ENCODE measurements at regions not wholly inside any gene's neighbourhood (a gene's known extent, or its start where the extent isn't known, plus 50 kb on each side); places are given as distances from the start of the nearest gene placed in this dataset.

GRCh38 chr13:31914843-31915242 lies 116.7 kb upstream of the FRY start:
- no peak overlapping the region for H3K27ac ChIP-seq (ENCODE audit: extremely low read depth, low read depth, low read length)
- H3K4me3 ChIP-seq (ENCODE audit: low read depth, low read length), result no peak overlapping the region
- ChIA-PET CTCF (interaction anchor here (0.6 kb wide), 1 partner anchor 975 kb away, joined by 4 read pairs; no protein-coding TSS in a partner anchor), POLR2A (no interaction called here)
- H3K9me3 ChIP-seq (ENCODE audit: control insufficient read depth, insufficient read depth, low read depth, low read length), result no peaks in the 10 kb centered on the region
- no peaks in the 10 kb centered on the region for H3K36me3 ChIP-seq (ENCODE audit: control insufficient read depth in 2 of 2, insufficient read depth in 1 of 2, low read length in 2 of 2)
- H3K4me1 ChIP-seq (ENCODE audit: control insufficient read depth, insufficient read depth, low read length), result no peaks in the 10 kb centered on the region
- no peak for TF ChIP-seq ZNF639 (tag by site-specific recombination; IDR thresholded peaks at IDR 0.05)
- peak; percentile 84 for TF ChIP-seq EGR2 (tag by site-specific recombination; IDR thresholded peaks at IDR 0.05; ENCODE audit: low read depth)
- TF ChIP-seq ZNF449 (tag by site-specific recombination; IDR thresholded peaks at IDR 0.05), result no peak
- no peak for TF ChIP-seq PRDM6 (tag by site-specific recombination; IDR thresholded peaks at IDR 0.05)
- peak; percentile 29; the same call in 1 of the 2 replicates for TF ChIP-seq ZFHX2 (tag by site-specific recombination; conservative IDR thresholded peaks at IDR 0.05)
- no peak for TF ChIP-seq ZNF18 (tag by site-specific recombination; IDR thresholded peaks at IDR 0.05)
- TF ChIP-seq ZNF501 (tag by site-specific recombination; IDR thresholded peaks at IDR 0.05), result no peak
- TF ChIP-seq ZNF626 (tag by site-specific recombination; IDR thresholded peaks at IDR 0.05), result no peak
- TF ChIP-seq MEIS1 (CRISPR knock-in tag; IDR thresholded peaks at IDR 0.05; ENCODE audit: borderline replicate concordance), result no peak
- TF ChIP-seq IKZF3 (tag by site-specific recombination; IDR thresholded peaks at IDR 0.05), result no peak

- Histone ChIP-seq H3K9me3 (ENCODE audit: control insufficient read depth, insufficient read depth, low read depth, low read length) (no peaks in the 10 kb centered on the region), H3K4me3 (ENCODE audit: low read depth, low read length) (no peak overlapping the region), H3K27ac (ENCODE audit: extremely low read depth, low read depth, low read length) (no peak overlapping the region), H3K36me3 (ENCODE audit: control insufficient read depth in 2 of 2, insufficient read depth in 1 of 2, low read length in 2 of 2) (no peaks in the 10 kb centered on the region), H3K4me1 (ENCODE audit: control insufficient read depth, insufficient read depth, low read length) (0 out of 2 replicates have a peak, but pooled peaks cover 2% of the 10 kb centered on the region)
- ChIA-PET POLR2A (no interaction called here), CTCF (interaction anchor here (0.5 to 2.0 kb wide), 4 partner anchors 9 to 163 kb away, joined by 3 to 15 read pairs (median 4); no protein-coding TSS in a partner anchor)
- TF ChIP-seq ZNF341 (tag by site-specific recombination; IDR thresholded peaks at IDR 0.05; ENCODE audit: low read depth), result no peak
- no peak for TF ChIP-seq SALL2 (tag by site-specific recombination; IDR thresholded peaks at IDR 0.05; ENCODE audit: borderline replicate concordance)
These were observed 112.9 kb upstream of the FRY start for GRCh38 chr13:31918707-31919106.

- Histone ChIP-seq H3K27ac (ENCODE audit: extremely low read depth, low read depth, low read length) (no peak overlapping the region), H3K4me3 (ENCODE audit: low read depth, low read length) (no peak overlapping the region), H3K9me3 (ENCODE audit: control insufficient read depth, insufficient read depth, low read depth, low read length) (no peaks in the 10 kb centered on the region), H3K4me1 (ENCODE audit: control insufficient read depth, insufficient read depth, low read length) (0 out of 2 replicates have a peak, but pooled peaks cover 2% of the 10 kb centered on the region), H3K36me3 (ENCODE audit: control insufficient read depth in 2 of 2, insufficient read depth in 1 of 2, low read length in 2 of 2) (no peaks in the 10 kb centered on the region)
- no peak for TF ChIP-seq ZNF621 (tag by site-specific recombination; IDR thresholded peaks at IDR 0.05)
- TF ChIP-seq HOXD13 (CRISPR knock-in tag; IDR thresholded peaks at IDR 0.05; ENCODE audit: borderline replicate concordance), result no peak
- no peak for TF ChIP-seq OVOL3 (tag by site-specific recombination; IDR thresholded peaks at IDR 0.05)
- no peak for TF ChIP-seq REPIN1 (tag by site-specific recombination; IDR thresholded peaks at IDR 0.05; ENCODE audit: low read depth)
- TF ChIP-seq ZNF514 (tag by site-specific recombination; IDR thresholded peaks at IDR 0.05), result no peak
- TF ChIP-seq ZNF521 (tag by site-specific recombination; IDR thresholded peaks at IDR 0.05), result no peak
- TF ChIP-seq ZBTB1 (tag by site-specific recombination; IDR thresholded peaks at IDR 0.05), result no peak
- TF ChIP-seq ZNF488 (tag by site-specific recombination; IDR thresholded peaks at IDR 0.05), result no peak
- TF ChIP-seq ZSCAN16 (tag by site-specific recombination; IDR thresholded peaks at IDR 0.05), result no peak
- no peak for TF ChIP-seq ZNF24 (tag by site-specific recombination; IDR thresholded peaks at IDR 0.05)
- TF ChIP-seq EGR2 (tag by site-specific recombination; IDR thresholded peaks at IDR 0.05; ENCODE audit: low read depth), result no peak
- TF ChIP-seq ZNF132 (tag by site-specific recombination; IDR thresholded peaks at IDR 0.05; ENCODE audit: borderline replicate concordance), result no peak
- no peak for TF ChIP-seq ZNF76 (tag by site-specific recombination; IDR thresholded peaks at IDR 0.05; ENCODE audit: borderline replicate concordance, low read depth)
- TF ChIP-seq SP3 (tag by site-specific recombination; IDR thresholded peaks at IDR 0.05), result no peak
- ChIA-PET CTCF (interaction anchor here (1.0 to 2.0 kb wide), 3 partner anchors 9 to 248 kb away, joined by 3 to 15 read pairs (median 4); no protein-coding TSS in a partner anchor), POLR2A (no interaction called here)
These were observed 112.3 kb upstream of the FRY start for GRCh38 chr13:31919241-31919640.
